Fibroblast of lung (primary cell): ENCODE measurements at regions not wholly inside any gene's neighbourhood (a gene's known extent, or its start where the extent isn't known, plus 50 kb on each side); places are given as distances from the start of the nearest gene placed in this dataset.

Source experiments
- EZH2 ChIP-seq: IDR thresholded peaks from 2 replicates; pipeline ENCODE4 v1.5.1; 2012; ENCODE audit warnings: low read length, control low read depth, mild to moderate bottlenecking; ENCODE audit errors: missing control alignments
- TF ChIP-seq, protein P1 (sequence below), 2 donors: IDR thresholded peaks in 1 of 2; conservative IDR thresholded peaks in 1 of 2; 1 replicate in 1 of 2; 2 replicates in 1 of 2; pipeline ENCODE4 v1.5.1; 2011 to 2012; ENCODE audit warnings: low read length in 2 of 2, control low read depth in 1 of 2, inconsistent platforms in 1 of 2, low read depth in 1 of 2, mild to moderate bottlenecking in 1 of 2

DNA sequence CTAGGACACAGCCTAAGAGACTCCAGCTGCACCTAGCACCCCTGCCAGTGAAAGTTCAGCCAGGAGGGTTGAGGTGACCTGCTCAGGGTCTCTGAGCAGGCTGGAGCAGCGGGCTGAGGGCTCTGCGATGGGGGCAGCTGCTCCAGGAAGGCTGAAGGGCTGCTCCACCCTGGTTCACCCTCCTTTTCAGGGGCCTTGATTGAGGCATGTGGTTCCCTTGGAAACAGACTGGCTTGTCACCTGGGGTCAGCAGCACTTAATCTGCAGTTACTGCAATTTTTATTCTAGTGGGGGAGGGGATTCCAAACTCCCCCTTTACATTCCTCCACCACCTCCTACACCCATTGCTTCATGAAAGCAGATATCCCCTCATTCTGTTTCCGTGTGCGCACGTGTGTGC lies 85.3 kb upstream of the UNC5B start:
- TF ChIP-seq, protein P1, sequence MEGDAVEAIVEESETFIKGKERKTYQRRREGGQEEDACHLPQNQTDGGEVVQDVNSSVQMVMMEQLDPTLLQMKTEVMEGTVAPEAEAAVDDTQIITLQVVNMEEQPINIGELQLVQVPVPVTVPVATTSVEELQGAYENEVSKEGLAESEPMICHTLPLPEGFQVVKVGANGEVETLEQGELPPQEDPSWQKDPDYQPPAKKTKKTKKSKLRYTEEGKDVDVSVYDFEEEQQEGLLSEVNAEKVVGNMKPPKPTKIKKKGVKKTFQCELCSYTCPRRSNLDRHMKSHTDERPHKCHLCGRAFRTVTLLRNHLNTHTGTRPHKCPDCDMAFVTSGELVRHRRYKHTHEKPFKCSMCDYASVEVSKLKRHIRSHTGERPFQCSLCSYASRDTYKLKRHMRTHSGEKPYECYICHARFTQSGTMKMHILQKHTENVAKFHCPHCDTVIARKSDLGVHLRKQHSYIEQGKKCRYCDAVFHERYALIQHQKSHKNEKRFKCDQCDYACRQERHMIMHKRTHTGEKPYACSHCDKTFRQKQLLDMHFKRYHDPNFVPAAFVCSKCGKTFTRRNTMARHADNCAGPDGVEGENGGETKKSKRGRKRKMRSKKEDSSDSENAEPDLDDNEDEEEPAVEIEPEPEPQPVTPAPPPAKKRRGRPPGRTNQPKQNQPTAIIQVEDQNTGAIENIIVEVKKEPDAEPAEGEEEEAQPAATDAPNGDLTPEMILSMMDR (conservative IDR thresholded peaks at IDR 0.05 in 1 of 2, IDR thresholded peaks at IDR 0.05 in 1 of 2; ENCODE audit: low read depth in 1 of 2, low read length in 2 of 2): no peak
- no peak for TF ChIP-seq EZH2
